ENCODE measurements at regions not wholly inside any gene's neighbourhood (a gene's known extent, or its start where the extent isn't known, plus 50 kb on each side); places are given as distances from the start of the nearest gene placed in this dataset.

- FAIRE-seq, result no peak
Observed at GRCh38 chr2:146321175-146321574, 1523.7 kb upstream of the ACVR2A start.

- FAIRE-seq, result no peak
Observed at GRCh38 chr2:146317959-146318358, 1526.9 kb upstream of the ACVR2A start.

- no peak for FAIRE-seq
Observed at GRCh38 chr2:146312899-146313298, 1531.9 kb upstream of the ACVR2A start.

GRCh38 chr2:146305164-146305563 lies 1539.7 kb upstream of the ACVR2A start:
- FAIRE-seq, result no peak

- FAIRE-seq, result no peak
Observed at GRCh38 chr2:146301287-146301686, 1543.5 kb upstream of the ACVR2A start.

- no peak for FAIRE-seq
Observed at GRCh38 chr2:146295080-146295670, 1549.7 kb upstream of the ACVR2A start.

- no peak for FAIRE-seq
Observed at GRCh38 chr2:146287281-146287680, 1557.5 kb upstream of the ACVR2A start.

GRCh38 chr2:146278881-146279280 lies 1565.9 kb upstream of the ACVR2A start:
- FAIRE-seq, result no peak

GRCh38 chr2:146271131-146271831 lies 1573.5 kb upstream of the ACVR2A start:
- FAIRE-seq, result peak; percentile 11

GRCh38 chr2:146270618-146271017 lies 1574.2 kb upstream of the ACVR2A start:
- no peak for FAIRE-seq

GRCh38 chr2:146267093-146267492 lies 1577.7 kb upstream of the ACVR2A start:
- no peak for FAIRE-seq

GRCh38 chr2:146265656-146266055 lies 1579.2 kb upstream of the ACVR2A start:
- FAIRE-seq, result no peak

- no peak for FAIRE-seq
Observed at GRCh38 chr2:146262606-146263005, 1582.2 kb upstream of the ACVR2A start.

- no peak for FAIRE-seq
Observed at GRCh38 chr2:146260551-146260950, 1584.3 kb upstream of the ACVR2A start.

GRCh38 chr2:146259816-146260215 lies 1585.0 kb upstream of the ACVR2A start:
- no peak for FAIRE-seq

GRCh38 chr2:146258071-146258470 lies 1586.8 kb upstream of the ACVR2A start:
- no peak for FAIRE-seq

- no peak for FAIRE-seq
Observed at GRCh38 chr2:146252119-146252518, 1592.7 kb upstream of the ACVR2A start.

- no peak for FAIRE-seq
Observed at GRCh38 chr2:146251328-146251727, 1593.5 kb upstream of the ACVR2A start.

- no peak for FAIRE-seq
Observed at GRCh38 chr2:146246736-146247523, 1597.9 kb upstream of the ACVR2A start.

GRCh38 chr2:146246002-146246735 lies 1598.7 kb upstream of the ACVR2A start:
- no peak for FAIRE-seq

- FAIRE-seq, result no peak
Observed at GRCh38 chr2:146244830-146245229, 1600.0 kb upstream of the ACVR2A start.

GRCh38 chr2:146244131-146244530 lies 1600.7 kb upstream of the ACVR2A start:
- no peak for FAIRE-seq

- no peak for FAIRE-seq
Observed at GRCh38 chr2:146241023-146241422, 1603.8 kb upstream of the ACVR2A start.

Data from G401.6 (cell line).